Dedifferentiated amniotic fluid mesenchymal stem cell (primary cell): ENCODE measurements at regions not wholly inside any gene's neighbourhood (a gene's known extent, or its start where the extent isn't known, plus 50 kb on each side); places are given as distances from the start of the nearest gene placed in this dataset.
"Not testable (repeated sequence)": the region's sequence is repeated elsewhere in the genome, so short reads cannot be mapped to it uniquely, and the experiment has no call there.

Source experiments
- DNase-seq: peaks from one replicate; pipeline ENCODE4 v3.0.0-alpha.2; 2016; ENCODE audit errors: extremely low spot score

GRCh38 chr4:95898226-95898625, 58.3 kb downstream of the PDHA2 start:
- DNase-seq, result no peak

GRCh38 chr4:95909211-95909610, 69.3 kb downstream of the PDHA2 start:
- no peak for DNase-seq

- DNase-seq, result no peak
These were observed 70.9 kb downstream of the PDHA2 start for GRCh38 chr4:95910749-95911148.

GRCh38 chr4:95921470-95921869, 81.6 kb downstream of the PDHA2 start:
- no peak for DNase-seq

GRCh38 chr4:95929448-95930064, 89.7 kb downstream of the PDHA2 start:
- no peak for DNase-seq

GRCh38 chr4:95939141-95939540, 99.2 kb downstream of the PDHA2 start:
- no peak for DNase-seq

GRCh38 chr4:95949136-95949765, 109.4 kb downstream of the PDHA2 start:
- no peak for DNase-seq

- no peak for DNase-seq
These were observed 109.9 kb downstream of the PDHA2 start for GRCh38 chr4:95949808-95950207.

- DNase-seq, result not testable (repeated sequence)
These were observed 112.6 kb downstream of the PDHA2 start for GRCh38 chr4:95952538-95952937.

GRCh38 chr4:95956094-95956493, 116.2 kb downstream of the PDHA2 start:
- DNase-seq, result no peak

GRCh38 chr4:95957054-95957453, 117.2 kb downstream of the PDHA2 start:
- DNase-seq, result no peak

GRCh38 chr4:95957759-95958158, 117.9 kb downstream of the PDHA2 start:
- DNase-seq, result no peak

- DNase-seq, result no peak
These were observed 119.3 kb downstream of the PDHA2 start for GRCh38 chr4:95959182-95959581.

- no peak for DNase-seq
These were observed 119.7 kb downstream of the PDHA2 start for GRCh38 chr4:95959633-95960032.

- DNase-seq, result no peak
These were observed 123.6 kb downstream of the PDHA2 start for GRCh38 chr4:95963456-95963855.

GRCh38 chr4:95979961-95980876, 140.3 kb downstream of the PDHA2 start:
- no peak for DNase-seq

GRCh38 chr4:95980877-95981360, 141.0 kb downstream of the PDHA2 start:
- DNase-seq, result no peak

GRCh38 chr4:95981591-95981990, 141.7 kb downstream of the PDHA2 start:
- DNase-seq, result no peak

GRCh38 chr4:95982516-95982915, 142.6 kb downstream of the PDHA2 start:
- no peak for DNase-seq

- DNase-seq, result no peak
These were observed 144.2 kb downstream of the PDHA2 start for GRCh38 chr4:95984081-95984480.

GRCh38 chr4:95985051-95985450, 145.2 kb downstream of the PDHA2 start:
- no peak for DNase-seq

GRCh38 chr4:95985791-95986550, 146.1 kb downstream of the PDHA2 start:
- no peak for DNase-seq
